Gastroesophageal sphincter (tissue), 4 donors: ENCODE measurements at regions not wholly inside any gene's neighbourhood (a gene's known extent, or its start where the extent isn't known, plus 50 kb on each side); places are given as distances from the start of the nearest gene placed in this dataset.

Experiments used
- ATAC-seq: fragments of 150-250 bp; one replicate; pipeline ENCODE4 v1.9.1; 2016; ENCODE audit warnings: mild to moderate bottlenecking, moderate library complexity
- H3K27ac ChIP-seq, 4 donors: fragments of 200-600 bp; sonication (generic) in 3 of 4; 1 replicate in 3 of 4; 2 replicates in 1 of 4; pipeline ENCODE4 v1.5.1; 2016 to 2019
- H3K27me3 ChIP-seq: fragments of 200-600 bp; sonication (generic); one replicate; pipeline ENCODE4 v1.5.1; 2019
- H3K36me3 ChIP-seq, 2 donors: fragments of 200-600 bp; sonication (generic); one replicate each; pipeline ENCODE4 v1.5.1; 2019; ENCODE audit warnings: control low read depth in 1 of 2
- H3K4me1 ChIP-seq, 3 donors: fragments of 200-600 bp; sonication (generic); 1 replicate in 2 of 3; 2 replicates in 1 of 3; pipeline ENCODE4 v1.5.1; 2016 to 2019; ENCODE audit warnings: control low read depth in 2 of 3
- H3K4me3 ChIP-seq, 2 donors: fragments of 200-600 bp; sonication (generic); one replicate each; pipeline ENCODE4 v1.5.1; 2019; ENCODE audit warnings: mild to moderate bottlenecking in 1 of 2, moderate library complexity in 1 of 2
- H3K9me3 ChIP-seq, 3 donors: fragments of 200-600 bp; sonication (generic); one replicate each; pipeline ENCODE4 v1.5.1; 2017 to 2019; ENCODE audit warnings: control low read depth in 2 of 3
- EP300 ChIP-seq: sonication (generic); formaldehyde crosslinking; IDR thresholded peaks from one replicate; pipeline ENCODE4 v1.6.1; 2017; ENCODE audit warnings: antibody characterized with exemption, mild to moderate bottlenecking
- POLR2A ChIP-seq, 2 donors: fragments of 450-650 bp; IDR thresholded peaks; one replicate each; pipeline ENCODE4 v1.6.1; 2017; ENCODE audit warnings: antibody characterized with exemption in 2 of 2, mild to moderate bottlenecking in 2 of 2, moderate library complexity in 1 of 2
- POLR2AphosphoS5 ChIP-seq: sonication (generic); formaldehyde crosslinking; IDR thresholded peaks from one replicate; pipeline ENCODE4 v1.6.1; 2017; ENCODE audit warnings: antibody characterized with exemption
- WGBS, 2 donors: methylation state at CpG; one replicate each; pipeline ENCODE4 v1.1.5; 2018; ENCODE audit warnings: low coverage in 1 of 2; 5-methylcytosine and 5-hydroxymethylcytosine counted together
- TF ChIP-seq, protein P1 (sequence below), 4 experiments: fragments of 200-600 bp in 2 of 4; fragments of 450-650 bp in 2 of 4; sonication (generic) in 1 of 4; IDR thresholded peaks; one replicate each; pipeline ENCODE4 v1.5.1; 2017 to 2019; ENCODE audit warnings: antibody characterized with exemption in 4 of 4, mild to moderate bottlenecking in 2 of 4, moderate library complexity in 2 of 4

GRCh38 chr7:46577394-46577793, 656.3 kb upstream of the IGFBP3 start:
- no peak for ATAC-seq
- H3K9me3 ChIP-seq = peaks cover 0 to 4% (median 0%) of the 10 kb centered on the region in 3 donors
- no peak overlapping the region for H3K27ac ChIP-seq

DNA sequence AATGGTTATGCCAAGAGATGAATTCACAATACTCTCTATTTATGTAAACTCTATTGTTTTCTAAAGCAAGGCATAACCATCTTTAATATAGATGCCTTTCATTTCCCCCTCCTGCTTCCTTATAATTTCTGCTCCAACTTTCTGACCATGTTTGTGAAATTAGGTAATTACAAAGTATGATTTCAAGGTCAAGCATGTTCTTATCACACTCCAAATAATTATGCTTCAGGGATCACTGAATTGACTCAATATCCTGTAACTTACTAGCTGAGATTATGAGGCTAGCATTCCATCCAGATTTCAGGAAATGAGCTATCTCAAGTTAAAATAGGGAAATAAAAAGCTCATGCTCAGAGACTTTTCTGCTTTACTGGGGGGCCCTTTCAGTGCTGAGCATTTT, 655.9 kb upstream of the IGFBP3 start:
- H3K9me3 ChIP-seq = peaks cover 0 to 4% (median 0%) of the 10 kb centered on the region in 3 donors
- no peak overlapping the region for H3K4me3 ChIP-seq
- no peaks in the 10 kb centered on the region for H3K27me3 ChIP-seq
- H3K36me3 ChIP-seq = no peaks in the 10 kb centered on the region
- H3K4me1 ChIP-seq = no peaks in the 10 kb centered on the region
- TF ChIP-seq POLR2A (IDR thresholded peaks at IDR 0.05) = no peak
- TF ChIP-seq, protein P1, sequence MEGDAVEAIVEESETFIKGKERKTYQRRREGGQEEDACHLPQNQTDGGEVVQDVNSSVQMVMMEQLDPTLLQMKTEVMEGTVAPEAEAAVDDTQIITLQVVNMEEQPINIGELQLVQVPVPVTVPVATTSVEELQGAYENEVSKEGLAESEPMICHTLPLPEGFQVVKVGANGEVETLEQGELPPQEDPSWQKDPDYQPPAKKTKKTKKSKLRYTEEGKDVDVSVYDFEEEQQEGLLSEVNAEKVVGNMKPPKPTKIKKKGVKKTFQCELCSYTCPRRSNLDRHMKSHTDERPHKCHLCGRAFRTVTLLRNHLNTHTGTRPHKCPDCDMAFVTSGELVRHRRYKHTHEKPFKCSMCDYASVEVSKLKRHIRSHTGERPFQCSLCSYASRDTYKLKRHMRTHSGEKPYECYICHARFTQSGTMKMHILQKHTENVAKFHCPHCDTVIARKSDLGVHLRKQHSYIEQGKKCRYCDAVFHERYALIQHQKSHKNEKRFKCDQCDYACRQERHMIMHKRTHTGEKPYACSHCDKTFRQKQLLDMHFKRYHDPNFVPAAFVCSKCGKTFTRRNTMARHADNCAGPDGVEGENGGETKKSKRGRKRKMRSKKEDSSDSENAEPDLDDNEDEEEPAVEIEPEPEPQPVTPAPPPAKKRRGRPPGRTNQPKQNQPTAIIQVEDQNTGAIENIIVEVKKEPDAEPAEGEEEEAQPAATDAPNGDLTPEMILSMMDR (IDR thresholded peaks at IDR 0.05) = no peak
- TF ChIP-seq EP300 = no peak
- no peak for TF ChIP-seq POLR2AphosphoS5
- no peak overlapping the region for H3K27ac ChIP-seq
- ATAC-seq = peak; percentile 25

More at GRCh38 chr7:46577394-46577793, 656.3 kb upstream of the IGFBP3 start:
- H3K4me1 ChIP-seq = no peaks in the 10 kb centered on the region
- H3K27me3 ChIP-seq = no peaks in the 10 kb centered on the region
- 82 to 100% methylated on average over 1 of the region's 1 CpG for WGBS, 2 donors
- H3K4me3 ChIP-seq = no peak overlapping the region
- H3K36me3 ChIP-seq = no peaks in the 10 kb centered on the region
- TF ChIP-seq POLR2AphosphoS5 (no peak), POLR2A (IDR thresholded peaks at IDR 0.05) (no peak), EP300 (no peak)
- TF ChIP-seq, protein P1 (IDR thresholded peaks at IDR 0.05) = no peak

- no peaks in the 10 kb centered on the region for H3K4me1 ChIP-seq
These were observed 651.6 kb upstream of the IGFBP3 start for GRCh38 chr7:46572691-46573090.

GRCh38 chr7:46571996-46572395, 650.9 kb upstream of the IGFBP3 start:
- no peak overlapping the region for H3K27ac ChIP-seq
- H3K4me1 ChIP-seq = no peaks in the 10 kb centered on the region
- H3K9me3 ChIP-seq = peaks cover 0 to 4% (median 0%) of the 10 kb centered on the region in 3 donors
- no peaks in the 10 kb centered on the region for H3K36me3 ChIP-seq
- TF ChIP-seq, protein P1 (IDR thresholded peaks at IDR 0.05) = no peak
- TF ChIP-seq POLR2A (IDR thresholded peaks at IDR 0.05) (no peak), EP300 (no peak), POLR2AphosphoS5 (no peak)
- H3K27me3 ChIP-seq = no peaks in the 10 kb centered on the region
- no peak overlapping the region for H3K4me3 ChIP-seq
- WGBS, 2 donors = 85 to 94% methylated on average over 5 of the region's 5 CpGs
- no peak for ATAC-seq

More at GRCh38 chr7:46572691-46573090, 651.6 kb upstream of the IGFBP3 start:
- 50 to 75% methylated on average over 2 of the region's 2 CpGs for WGBS, 2 donors
- no peak overlapping the region for H3K4me3 ChIP-seq
- no peak for ATAC-seq
- H3K36me3 ChIP-seq = no peaks in the 10 kb centered on the region
- TF ChIP-seq, protein P1 (IDR thresholded peaks at IDR 0.05) = no peak
- TF ChIP-seq POLR2A (IDR thresholded peaks at IDR 0.05) (no peak), POLR2AphosphoS5 (no peak), EP300 (no peak)
- no peak overlapping the region for H3K27ac ChIP-seq
- H3K27me3 ChIP-seq = no peaks in the 10 kb centered on the region
- H3K9me3 ChIP-seq = peaks cover 0 to 4% (median 0%) of the 10 kb centered on the region in 3 donors

DNA sequence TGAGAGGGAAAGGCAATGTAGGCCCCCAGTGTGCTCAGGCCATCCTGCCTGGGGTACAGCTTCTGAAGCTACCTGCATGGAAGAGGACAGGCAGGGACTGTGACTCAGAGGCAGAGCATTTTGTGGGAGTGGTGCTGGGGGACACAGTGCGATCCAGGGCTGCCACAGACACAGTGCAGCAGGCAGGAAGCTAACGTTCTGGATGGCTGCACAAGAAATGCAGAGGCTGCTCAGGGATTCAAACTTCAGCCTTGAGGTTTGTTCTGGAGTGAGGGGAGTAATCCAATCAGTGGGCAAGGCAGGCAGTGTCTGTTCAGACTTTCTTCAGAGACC, 648.0 kb upstream of the IGFBP3 start:
- no peak overlapping the region for H3K27ac ChIP-seq
- 0 to 50% methylated on average over 1 of the region's 2 CpGs for WGBS, 2 donors
- H3K27me3 ChIP-seq = no peaks in the 10 kb centered on the region
- ATAC-seq = no peak
- H3K4me1 ChIP-seq = no peaks in the 10 kb centered on the region
- TF ChIP-seq POLR2AphosphoS5 (no peak), EP300 (no peak), POLR2A (IDR thresholded peaks at IDR 0.05) (no peak)
- TF ChIP-seq, protein P1 (IDR thresholded peaks at IDR 0.05) = no peak
- H3K36me3 ChIP-seq = no peaks in the 10 kb centered on the region
- no peak overlapping the region for H3K4me3 ChIP-seq
- no peaks in the 10 kb centered on the region for H3K9me3 ChIP-seq
